Retinal pigment epithelial cell (primary cell): ENCODE measurements at regions not wholly inside any gene's neighbourhood (a gene's known extent, or its start where the extent isn't known, plus 50 kb on each side); places are given as distances from the start of the nearest gene placed in this dataset.
"Not testable (repeated sequence)": the region's sequence is repeated elsewhere in the genome, so short reads cannot be mapped to it uniquely, and the experiment has no call there.

Source experiments
- DNase-seq: peaks from one replicate; pipeline ENCODE4 v3.0.0-alpha.2; 2010; ENCODE audit warnings: low read depth
- H3K4me3 ChIP-seq: 2 replicates; pipeline ENCODE4 v1.5.1; 2011; ENCODE audit warnings: mild to moderate bottlenecking, low read length, control low read depth, moderate library complexity
- TF ChIP-seq, protein P1 (sequence below): conservative IDR thresholded peaks from 2 replicates; pipeline ENCODE4 v1.5.1; 2011; ENCODE audit warnings: low read depth, low read length, control low read depth, inconsistent platforms

GRCh38 chr22:48921411-48921903 is 906.2 kb downstream of the BRD1 start:
- TF ChIP-seq, protein P1, sequence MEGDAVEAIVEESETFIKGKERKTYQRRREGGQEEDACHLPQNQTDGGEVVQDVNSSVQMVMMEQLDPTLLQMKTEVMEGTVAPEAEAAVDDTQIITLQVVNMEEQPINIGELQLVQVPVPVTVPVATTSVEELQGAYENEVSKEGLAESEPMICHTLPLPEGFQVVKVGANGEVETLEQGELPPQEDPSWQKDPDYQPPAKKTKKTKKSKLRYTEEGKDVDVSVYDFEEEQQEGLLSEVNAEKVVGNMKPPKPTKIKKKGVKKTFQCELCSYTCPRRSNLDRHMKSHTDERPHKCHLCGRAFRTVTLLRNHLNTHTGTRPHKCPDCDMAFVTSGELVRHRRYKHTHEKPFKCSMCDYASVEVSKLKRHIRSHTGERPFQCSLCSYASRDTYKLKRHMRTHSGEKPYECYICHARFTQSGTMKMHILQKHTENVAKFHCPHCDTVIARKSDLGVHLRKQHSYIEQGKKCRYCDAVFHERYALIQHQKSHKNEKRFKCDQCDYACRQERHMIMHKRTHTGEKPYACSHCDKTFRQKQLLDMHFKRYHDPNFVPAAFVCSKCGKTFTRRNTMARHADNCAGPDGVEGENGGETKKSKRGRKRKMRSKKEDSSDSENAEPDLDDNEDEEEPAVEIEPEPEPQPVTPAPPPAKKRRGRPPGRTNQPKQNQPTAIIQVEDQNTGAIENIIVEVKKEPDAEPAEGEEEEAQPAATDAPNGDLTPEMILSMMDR: no peak
- DNase-seq: no peak
- H3K4me3 ChIP-seq: no peak overlapping the region

- H3K4me3 ChIP-seq: no peak overlapping the region
- TF ChIP-seq, protein P1: no peak
- no peak for DNase-seq
Measured at GRCh38 chr22:48920776-48921241, 906.9 kb downstream of the BRD1 start.

DNA sequence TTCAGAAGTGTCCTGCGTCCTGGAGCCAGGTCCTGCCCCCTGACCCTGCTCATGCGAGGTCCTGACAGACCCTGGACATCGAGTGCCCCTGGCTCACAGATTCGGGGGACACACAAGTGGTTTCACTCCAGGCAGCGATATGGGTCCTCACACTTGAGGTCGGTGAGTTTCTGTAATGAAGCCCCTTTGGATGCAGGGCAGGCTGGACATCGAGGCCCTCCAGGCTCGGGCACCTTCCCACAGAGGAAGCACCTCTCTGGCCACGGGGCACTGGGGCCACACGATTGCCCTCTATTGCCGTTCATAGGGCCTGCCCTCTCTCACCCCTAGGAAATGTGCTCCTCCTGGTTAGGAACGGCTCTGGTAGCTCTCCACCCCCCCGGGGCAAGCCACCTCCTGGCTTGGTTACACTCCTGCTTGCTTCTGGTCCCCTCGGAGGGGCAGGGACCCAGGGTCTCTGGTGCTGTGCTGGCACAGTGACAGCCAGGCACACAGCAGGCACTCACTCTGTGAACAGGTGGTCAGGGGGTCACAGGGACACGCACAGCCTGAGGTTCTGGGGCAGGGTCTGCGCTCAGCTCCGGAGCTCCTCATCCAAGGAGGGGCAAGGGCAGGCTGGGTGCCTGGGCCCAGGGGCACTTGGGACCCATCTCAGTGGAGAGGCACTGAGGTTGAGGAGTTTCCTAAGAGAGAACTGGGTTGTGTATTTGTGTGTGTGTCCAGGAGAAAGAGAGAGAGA is 907.7 kb downstream of the BRD1 start:
- no peak for DNase-seq
- no peak overlapping the region for H3K4me3 ChIP-seq
- TF ChIP-seq, protein P1: no peak

GRCh38 chr22:48919187-48919590 is 908.5 kb downstream of the BRD1 start:
- H3K4me3 ChIP-seq: no peak overlapping the region
- DNase-seq: no peak

DNA sequence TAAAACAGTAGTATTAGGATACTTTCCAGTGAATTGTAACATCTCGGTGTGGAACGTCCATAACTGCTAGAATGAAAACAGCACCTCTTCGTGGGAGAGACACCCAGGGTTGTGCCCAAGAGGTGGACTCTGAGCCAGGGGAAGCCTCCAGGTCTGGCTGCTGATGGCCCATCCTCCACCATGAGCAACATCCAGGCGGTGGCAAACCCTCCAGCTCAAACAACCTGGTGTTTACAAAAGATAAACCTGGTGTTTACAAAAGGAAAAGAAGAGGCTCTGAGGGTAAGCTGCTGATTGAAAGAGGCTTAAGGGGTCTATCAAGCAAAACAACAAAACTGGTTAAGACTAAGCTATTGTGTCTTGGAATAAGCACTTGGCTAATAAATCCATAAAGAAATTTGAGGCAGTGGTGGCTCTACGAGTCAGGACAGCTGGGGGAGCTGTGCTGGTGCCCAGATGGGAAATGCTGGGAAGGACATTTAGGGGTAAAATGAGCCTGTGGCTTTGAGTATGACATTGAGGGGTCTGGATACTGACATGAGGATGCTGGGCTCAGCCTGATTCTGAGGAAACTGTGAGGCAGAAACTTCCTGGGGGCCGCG is 909.0 kb downstream of the BRD1 start:
- H3K4me3 ChIP-seq: no peak overlapping the region
- TF ChIP-seq, protein P1: no peak
- DNase-seq: no peak

More at GRCh38 chr22:48919187-48919590, 908.5 kb downstream of the BRD1 start:
- TF ChIP-seq, protein P1: no peak

GRCh38 chr22:48912356-48913066 is 915.2 kb downstream of the BRD1 start:
- not testable (repeated sequence) for DNase-seq, H3K4me3 ChIP-seq

- H3K4me3 ChIP-seq, DNase-seq: not testable (repeated sequence)
Measured at GRCh38 chr22:48911647-48912046, 916.0 kb downstream of the BRD1 start.

GRCh38 chr22:48911067-48911466 is 916.6 kb downstream of the BRD1 start:
- not testable (repeated sequence) for H3K4me3 ChIP-seq, DNase-seq
